Lower leg skin (tissue), 4 donors: ENCODE measurements at regions not wholly inside any gene's neighbourhood (a gene's known extent, or its start where the extent isn't known, plus 50 kb on each side); places are given as distances from the start of the nearest gene placed in this dataset.
A peak's percentile ranks its signal among the peaks of the same experiment; 100 is the strongest.

Source experiments
- DNase-seq, 2 donors: peaks; one replicate each; pipeline ENCODE4 v3.0.0-alpha.2; 2019; ENCODE audit warnings: low spot score in 2 of 2
- H3K4me3 ChIP-seq: fragments of 200-600 bp; sonication (generic); 2 replicates; pipeline ENCODE4 v1.5.1; 2017; ENCODE audit warnings: mild to moderate bottlenecking, low read depth; ENCODE audit not compliant: poor library complexity, severe bottlenecking
- CTCF ChIP-seq, 3 donors: fragments of 450-650 bp; IDR thresholded peaks; one replicate each; pipeline ENCODE4 v1.5.1; 2016; ENCODE audit warnings: antibody characterized with exemption in 3 of 3, mild to moderate bottlenecking in 3 of 3, moderate library complexity in 2 of 3
- POLR2A ChIP-seq, 2 donors: fragments of 450-650 bp; IDR thresholded peaks; one replicate each; pipeline ENCODE4 v1.6.1; 2016 to 2017; ENCODE audit warnings: antibody characterized with exemption in 2 of 2, mild to moderate bottlenecking in 1 of 2, moderate library complexity in 1 of 2
- WGBS, 2 donors: methylation state at CpG; one replicate each; pipeline ENCODE4 v1.1.5; 2018; 5-methylcytosine and 5-hydroxymethylcytosine counted together
- intact Hi-C: fragments of 100-400 bp; cut with DNase I; formaldehyde crosslinking; loops from one replicate; pipeline ENCODE4 v1.15.0; 2023; ENCODE audit warnings: low total_unique reads

DNA sequence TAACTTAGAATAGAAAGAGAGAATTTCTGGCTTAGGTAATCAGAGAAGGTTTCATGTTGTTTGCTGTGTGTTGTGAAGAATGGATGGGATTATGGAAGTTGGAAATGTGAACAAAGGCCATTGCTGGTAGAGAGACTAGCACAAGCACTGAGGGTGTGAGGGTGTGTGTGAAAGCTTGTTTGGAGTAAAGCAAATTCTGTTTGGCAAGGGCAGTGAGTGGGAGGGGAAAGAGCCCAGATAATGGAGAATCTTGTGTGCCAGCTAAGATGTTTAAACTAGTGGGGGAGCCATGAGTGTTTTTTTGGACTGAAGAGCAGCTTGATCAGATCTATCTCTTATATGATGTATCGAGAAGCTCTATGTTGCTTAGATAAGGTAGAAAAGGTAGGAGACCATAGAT lies 107.1 kb downstream of the DISP1 start:
- WGBS, 2 donors, result 83 to 96% methylated on average over 1 of the region's 1 CpG
- intact Hi-C loops, result no loop called here
- no peak overlapping the region for H3K4me3 ChIP-seq
- TF ChIP-seq CTCF (IDR thresholded peaks at IDR 0.05) (no peak), POLR2A (IDR thresholded peaks at IDR 0.05) (no peak)
- DNase-seq, result no peak

- intact Hi-C loops, result no loop called here
- TF ChIP-seq CTCF (IDR thresholded peaks at IDR 0.05), result no peak
- no peak for TF ChIP-seq POLR2A (IDR thresholded peaks at IDR 0.05)
- 81 to 93% methylated on average over 3 of the region's 3 CpGs for WGBS, 2 donors
- no peak for DNase-seq
- H3K4me3 ChIP-seq, result no peak overlapping the region
Observed at GRCh38 chr1:222923506-222923905, 108.7 kb downstream of the DISP1 start.

- H3K4me3 ChIP-seq, result no peak overlapping the region
- DNase-seq, result no peak
- intact Hi-C loops, result no loop called here
- TF ChIP-seq POLR2A (IDR thresholded peaks at IDR 0.05) (no peak), CTCF (IDR thresholded peaks at IDR 0.05) (no peak)
Observed at GRCh38 chr1:222924136-222924706, 109.4 kb downstream of the DISP1 start.

- peak in 1 of 2 donors; percentile 40 for DNase-seq
- 38 to 42% methylated on average over 6 of the region's 6 CpGs for WGBS, 2 donors
- TF ChIP-seq POLR2A (IDR thresholded peaks at IDR 0.05) (no peak), CTCF (IDR thresholded peaks at IDR 0.05) (no peak)
- intact Hi-C loops, result no loop called here
- H3K4me3 ChIP-seq, result no peak overlapping the region
Observed at GRCh38 chr1:222926566-222926965, 111.7 kb downstream of the DISP1 start.

- no peak overlapping the region for H3K4me3 ChIP-seq
- intact Hi-C loops, result no loop called here
- no peak for TF ChIP-seq CTCF (IDR thresholded peaks at IDR 0.05)
- no peak for TF ChIP-seq POLR2A (IDR thresholded peaks at IDR 0.05)
- 70 to 76% methylated on average over 4 of the region's 4 CpGs for whole genome bisulfite sequencing, 2 donors
- DNase-seq, result no peak
Observed at GRCh38 chr1:222927031-222927430, 112.2 kb downstream of the DISP1 start.

DNA sequence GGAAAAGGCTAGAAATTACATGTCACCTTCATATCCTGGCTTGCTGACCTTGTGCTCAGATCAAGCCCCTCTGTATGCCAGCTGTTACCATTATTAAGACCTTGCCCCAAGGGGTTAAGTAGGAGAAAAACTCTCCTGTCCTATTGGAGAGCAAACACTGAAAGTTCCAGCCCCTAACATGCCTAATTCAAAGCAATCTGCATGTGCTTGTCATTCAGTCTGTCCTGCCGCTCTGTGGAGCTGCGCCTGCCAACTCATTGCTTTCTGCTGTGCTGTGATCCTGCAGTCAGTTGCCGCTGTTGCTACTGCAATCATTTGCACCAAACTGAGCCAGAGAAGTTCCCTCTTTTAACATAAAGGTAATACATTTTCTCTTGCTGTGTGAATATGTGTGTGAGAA lies 113.4 kb downstream of the DISP1 start:
- 12 to 36% methylated on average over 3 of the region's 3 CpGs for WGBS, 2 donors
- TF ChIP-seq POLR2A (IDR thresholded peaks at IDR 0.05), result no peak
- TF ChIP-seq CTCF (IDR thresholded peaks at IDR 0.05), result no peak
- H3K4me3 ChIP-seq, result no peak overlapping the region
- DNase-seq, result peak; percentile 58 to 87
- intact Hi-C loops, result no loop called here
